ENCODE measurements at regions not wholly inside any gene's neighbourhood (a gene's known extent, or its start where the extent isn't known, plus 50 kb on each side); places are given as distances from the start of the nearest gene placed in this dataset.
"Not testable (repeated sequence)": the region's sequence is repeated elsewhere in the genome, so short reads cannot be mapped to it uniquely, and the experiment has no call there.

DNA sequence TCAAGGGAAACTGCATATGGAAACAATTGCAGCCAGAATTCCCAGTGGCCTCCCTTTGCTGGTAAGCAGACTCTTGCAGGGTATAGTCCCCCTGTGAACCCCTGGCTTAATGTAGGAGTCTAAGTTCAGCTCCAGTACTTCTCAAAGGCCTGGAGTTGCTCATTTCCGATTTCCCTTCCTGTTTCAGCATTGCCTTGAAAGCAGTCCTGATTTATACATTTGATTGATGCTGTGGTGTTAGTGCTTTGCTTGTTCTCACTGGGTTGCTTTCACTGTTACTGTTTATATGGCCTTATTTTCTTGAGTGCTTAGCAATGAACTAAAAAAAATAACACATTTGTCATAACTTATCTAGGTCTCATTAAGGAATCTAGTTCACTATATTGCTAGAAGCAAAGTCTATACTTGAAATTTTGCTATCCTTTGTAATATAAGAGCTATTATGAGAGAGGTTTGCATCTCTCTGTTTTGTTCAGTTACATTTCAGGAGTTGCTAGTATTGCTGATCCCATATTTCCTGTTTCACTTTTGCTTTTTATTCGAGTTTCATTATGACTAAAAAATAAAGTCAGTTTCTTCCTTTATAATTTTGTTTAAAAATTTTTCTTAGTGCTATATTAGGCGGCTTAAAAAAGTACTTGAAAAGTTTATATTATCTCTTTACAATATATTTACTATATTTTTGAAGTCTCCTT is 122.4 kb upstream of the NMUR2 start:
- no peak for DNase-seq (ENCODE audit: low read depth)

DNA sequence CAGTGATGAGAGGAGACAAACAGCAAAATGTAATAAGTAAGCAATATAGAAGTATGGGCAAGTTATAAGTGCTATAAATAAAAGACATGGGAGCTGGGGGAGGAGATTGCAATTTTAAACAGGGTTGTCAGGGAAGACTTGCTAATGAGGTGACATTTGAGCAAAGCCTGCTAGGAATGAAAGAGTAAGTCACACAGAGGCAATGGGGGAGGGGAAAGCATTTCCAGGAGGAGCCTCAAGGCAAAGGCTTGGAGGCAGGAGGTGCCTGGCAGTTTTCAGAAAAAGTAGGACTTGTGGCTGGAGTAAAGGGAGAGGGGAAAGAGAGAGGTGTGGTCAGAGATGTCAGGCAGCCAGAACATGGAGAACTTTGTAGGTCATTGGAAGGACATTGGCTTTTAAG is 124.4 kb upstream of the NMUR2 start:
- no peak for DNase-seq (ENCODE audit: low read depth)

DNA sequence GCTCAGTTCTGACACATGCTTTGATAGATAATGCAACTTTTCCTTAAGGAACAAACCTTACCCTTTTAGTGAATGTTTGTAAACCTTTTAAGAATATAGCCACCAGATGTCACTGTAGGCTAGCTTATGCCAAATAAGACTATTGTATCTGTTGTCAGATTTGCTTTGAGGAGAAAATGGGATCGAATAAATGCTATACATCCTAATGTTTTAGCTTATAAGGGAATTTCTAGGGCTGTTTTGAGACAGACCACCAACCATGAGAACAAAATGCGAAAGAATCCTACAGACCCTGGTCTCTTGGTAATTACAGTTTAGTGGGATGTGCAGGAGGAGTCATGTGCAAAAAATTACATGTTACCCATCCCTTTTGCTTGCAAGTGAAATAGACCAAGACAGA is 127.6 kb upstream of the NMUR2 start:
- DNase-seq (ENCODE audit: low read depth), result peak; percentile 47

GRCh38 chr5:152534641-152535040 is 129.6 kb upstream of the NMUR2 start:
- no peak for DNase-seq (ENCODE audit: low read depth)

DNA sequence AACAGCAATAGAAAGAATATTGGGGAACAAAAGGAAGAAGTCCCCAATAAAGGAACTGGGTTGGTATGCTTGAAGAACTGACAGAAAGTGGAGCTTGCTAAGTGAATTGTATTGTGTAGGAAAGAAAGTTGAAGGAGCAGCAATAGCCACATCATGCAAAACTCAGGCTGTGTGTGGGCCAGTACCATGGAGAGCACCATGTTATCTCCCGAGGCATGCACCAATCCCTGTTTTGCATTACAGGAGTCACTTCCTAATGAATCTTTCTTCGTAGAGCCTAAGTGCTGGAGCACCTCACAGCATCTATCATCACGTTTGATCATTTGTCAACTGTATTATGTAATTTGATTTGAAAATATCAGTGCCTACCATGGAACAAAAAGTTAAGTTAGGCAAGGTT is 137.7 kb upstream of the NMUR2 start:
- DNase-seq (ENCODE audit: low read depth), result peak; percentile 45

GRCh38 chr5:152546493-152546892 is 141.4 kb upstream of the NMUR2 start:
- no peak for DNase-seq (ENCODE audit: low read depth)

- DNase-seq (ENCODE audit: low read depth), result no peak
These were observed 142.1 kb upstream of the NMUR2 start for GRCh38 chr5:152547202-152547601.

- DNase-seq (ENCODE audit: low read depth), result no peak
These were observed 144.6 kb upstream of the NMUR2 start for GRCh38 chr5:152549709-152550108.

DNA sequence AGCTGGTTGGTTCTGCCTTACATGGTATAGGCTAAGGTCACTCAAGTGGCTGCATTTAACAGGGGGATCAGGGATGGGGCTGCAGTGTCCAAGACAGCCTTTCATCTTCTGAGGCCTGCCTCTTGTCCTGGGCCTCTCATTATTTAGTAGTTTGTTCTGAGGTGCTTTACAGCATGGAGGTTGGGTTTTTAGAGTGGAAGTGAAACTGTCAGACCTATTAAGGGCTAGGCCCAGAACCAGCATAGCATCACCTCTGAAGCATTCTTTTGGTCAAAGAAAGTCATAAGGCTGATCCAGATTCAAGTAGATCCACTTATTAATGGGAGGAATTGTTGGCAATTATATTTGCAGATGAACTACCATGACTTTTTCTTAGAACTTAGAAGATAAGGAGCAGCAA is 146.0 kb upstream of the NMUR2 start:
- DNase-seq (ENCODE audit: low read depth), result no peak

DNA sequence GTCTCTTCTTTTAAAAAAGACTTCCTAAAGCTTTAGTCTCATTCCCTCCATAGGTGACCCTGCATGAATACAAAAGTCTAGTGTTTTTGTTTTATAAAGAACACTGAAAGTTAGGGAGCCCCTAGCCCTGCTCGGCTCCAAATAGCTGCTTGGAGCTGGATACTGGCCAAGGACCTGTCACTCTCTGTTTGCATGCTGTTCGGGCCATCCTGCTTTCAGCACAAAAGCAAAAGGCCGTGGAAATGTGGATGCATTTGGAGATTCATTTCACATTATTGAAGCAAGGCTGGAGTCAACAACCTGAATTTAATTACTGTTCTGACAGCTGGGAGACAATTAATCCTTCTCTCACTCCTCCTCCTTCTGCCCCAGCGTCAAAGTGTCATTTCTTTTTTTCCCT is 151.7 kb upstream of the NMUR2 start:
- no peak for DNase-seq (ENCODE audit: low read depth)

DNA sequence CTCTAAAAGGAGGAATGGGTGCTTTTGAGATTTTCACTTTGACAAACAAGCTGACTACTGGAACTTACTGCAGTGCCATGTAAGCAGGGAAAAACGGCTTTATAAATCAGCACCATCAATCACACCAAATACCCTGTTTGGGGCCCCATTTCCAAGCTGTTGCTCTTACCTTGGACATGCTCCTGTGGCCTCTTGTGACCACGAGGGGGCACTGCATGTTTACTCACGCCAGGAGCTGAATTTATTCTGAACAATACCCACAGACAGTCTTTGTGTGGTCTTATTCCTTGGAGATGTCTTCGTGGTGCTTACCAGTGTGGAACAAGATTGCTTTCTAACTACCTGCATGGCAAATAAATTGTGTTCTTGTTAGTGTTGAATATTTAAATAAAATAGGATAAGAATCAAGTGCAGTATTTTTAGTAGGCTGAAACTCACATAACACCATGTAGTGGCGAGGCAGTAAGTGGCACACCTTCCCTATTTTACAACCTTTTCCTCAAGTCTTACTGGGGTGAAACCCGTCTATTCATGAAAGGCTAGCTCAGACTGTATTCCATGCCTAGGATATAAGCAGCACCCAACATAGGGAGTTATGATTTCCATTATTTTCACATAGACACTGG is 155.5 kb upstream of the NMUR2 start:
- DNase-seq (ENCODE audit: low read depth), result peak; percentile 61

- DNase-seq (ENCODE audit: low read depth), result no peak
These were observed 162.9 kb upstream of the NMUR2 start for GRCh38 chr5:152568016-152568415.

DNA sequence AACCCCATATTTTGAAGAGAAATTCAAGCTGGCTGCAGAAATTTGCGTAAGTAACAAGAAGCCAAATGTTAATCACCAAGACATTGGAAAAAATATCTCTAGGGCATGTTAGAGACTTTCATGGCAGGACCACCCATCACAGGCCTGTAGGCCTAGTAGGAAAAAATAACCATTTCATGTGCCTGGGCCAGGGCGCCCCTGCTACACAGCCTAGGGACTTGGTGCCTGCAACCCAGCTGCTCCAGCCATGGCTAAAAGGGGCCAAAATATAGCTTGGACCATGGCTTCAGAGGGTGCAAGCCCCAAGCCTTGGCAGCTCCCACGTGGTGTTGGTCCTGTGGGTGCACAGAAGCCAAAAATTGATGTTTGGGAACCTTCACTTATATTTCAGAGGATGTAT is 167.7 kb upstream of the NMUR2 start:
- DNase-seq (ENCODE audit: low read depth), result no peak

GRCh38 chr5:152584103-152584502 is 179.0 kb upstream of the NMUR2 start:
- DNase-seq (ENCODE audit: low read depth), result no peak

GRCh38 chr5:152592416-152592815 is 187.3 kb upstream of the NMUR2 start:
- DNase-seq (ENCODE audit: low read depth), result no peak

DNA sequence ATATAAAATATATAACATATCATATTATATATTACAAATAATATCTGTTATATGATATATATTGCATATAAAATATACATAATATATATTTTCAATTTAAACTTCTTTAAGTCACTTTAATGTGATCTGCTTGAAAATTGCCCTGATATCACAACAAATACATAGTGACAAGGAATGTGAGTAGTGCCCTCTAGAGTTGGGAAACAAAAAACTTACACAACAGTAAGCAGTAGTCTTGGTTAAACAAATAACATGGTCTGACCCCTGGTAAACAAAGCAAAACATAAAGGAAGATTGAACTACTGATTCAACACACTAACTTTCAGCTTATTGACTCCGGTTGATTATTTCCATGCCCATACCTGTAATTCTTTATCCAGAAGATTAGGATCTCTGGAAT is 188.3 kb upstream of the NMUR2 start:
- DNase-seq (ENCODE audit: low read depth), result peak; percentile 5

- DNase-seq (ENCODE audit: low read depth), result no peak
These were observed 190.3 kb upstream of the NMUR2 start for GRCh38 chr5:152595405-152595804.

DNA sequence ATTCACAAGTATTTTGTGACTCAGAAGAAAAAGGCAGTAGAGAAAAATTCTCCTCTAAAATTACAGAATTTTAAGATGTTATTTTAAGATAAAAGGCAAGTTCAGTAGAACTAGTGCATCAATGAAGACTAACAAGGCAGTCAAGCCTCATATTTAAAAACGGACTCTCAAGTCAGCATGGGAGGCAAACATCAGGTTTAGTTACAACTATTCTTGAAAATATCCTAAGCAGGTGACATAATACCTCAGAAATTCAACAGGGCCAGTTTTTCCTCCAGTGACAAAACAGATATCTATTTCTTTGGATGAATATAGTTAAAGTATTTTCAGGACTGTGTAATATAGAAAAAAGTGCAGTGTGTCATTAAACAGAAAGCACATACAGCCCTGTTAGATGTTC is 194.0 kb upstream of the NMUR2 start:
- no peak for DNase-seq (ENCODE audit: low read depth)

DNA sequence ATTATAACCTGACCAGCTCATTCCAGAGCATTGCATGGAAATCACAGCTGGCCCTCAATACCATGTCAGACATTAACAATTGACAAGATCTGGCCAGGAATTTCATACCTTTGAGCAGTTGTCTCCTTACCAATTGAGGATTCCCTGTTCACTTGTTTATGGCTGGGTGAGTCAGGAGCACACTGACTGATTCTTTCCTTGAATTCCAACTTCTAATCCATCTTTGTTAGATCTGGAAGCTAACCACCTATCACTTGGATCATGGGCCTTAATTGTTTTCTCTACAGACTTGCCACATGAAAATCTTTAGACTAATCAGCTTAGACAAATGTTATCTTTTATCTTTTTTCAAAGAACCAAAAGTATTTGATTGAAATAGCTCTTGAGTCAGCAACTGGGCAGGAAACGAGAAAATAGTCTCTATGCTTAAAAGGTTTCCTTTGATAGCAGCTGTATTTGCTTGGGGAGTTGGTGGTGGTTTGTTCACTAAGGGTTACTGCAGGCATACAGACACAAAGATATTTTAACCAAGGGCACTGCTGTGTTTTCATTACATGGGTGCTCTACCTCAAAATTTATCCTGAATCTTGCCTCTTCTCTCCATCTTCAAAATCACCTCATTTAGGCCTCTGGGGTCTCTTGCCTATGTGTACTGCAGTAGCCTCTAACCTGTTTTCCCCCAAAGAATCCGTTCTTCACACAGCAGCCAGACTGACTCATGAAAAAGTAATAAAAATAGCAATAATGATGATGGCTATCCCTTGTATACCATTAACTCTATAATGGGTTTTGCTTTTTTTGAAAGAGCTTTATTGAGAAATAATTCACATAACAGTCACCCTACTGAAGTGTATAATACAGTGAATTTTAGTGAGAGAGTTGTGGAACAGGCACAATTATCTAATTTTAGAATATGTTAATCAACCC is 197.0 kb upstream of the NMUR2 start:
- DNase-seq (ENCODE audit: low read depth), result no peak

GRCh38 chr5:152606050-152606449 is 201.0 kb upstream of the NMUR2 start:
- not testable (repeated sequence) for DNase-seq (ENCODE audit: low read depth)

DNA sequence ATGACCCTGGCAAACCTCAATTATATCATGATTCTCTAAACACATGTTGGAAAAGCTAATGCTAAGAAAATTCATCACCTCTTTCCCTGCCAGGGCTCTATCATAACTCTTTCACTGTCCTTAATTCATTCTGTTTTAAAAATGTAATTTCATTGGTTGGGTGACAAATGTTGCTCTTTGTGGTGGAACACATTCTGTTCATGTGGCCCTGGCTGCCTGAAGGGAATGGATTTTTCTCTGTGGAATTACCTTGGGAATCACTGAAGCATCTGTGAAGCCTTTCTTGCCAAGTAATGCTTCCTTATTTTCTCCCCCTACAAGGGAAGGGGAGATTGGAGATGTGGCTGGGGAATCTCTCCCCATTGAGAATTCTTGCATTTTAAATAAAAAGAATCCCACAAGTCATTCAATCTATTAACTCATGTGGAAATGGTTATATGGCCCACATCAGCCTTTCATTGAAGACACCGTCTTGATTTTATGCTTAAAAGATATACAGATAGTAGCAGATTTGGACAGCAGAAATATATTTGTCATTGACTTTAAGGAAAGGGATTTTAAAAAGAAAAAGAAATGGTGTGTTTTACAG is 201.8 kb upstream of the NMUR2 start:
- DNase-seq (ENCODE audit: low read depth), result no peak

Measured in LHCN-M2 (cell line).